Endothelial cell of umbilical vein (primary cell): ENCODE measurements at regions not wholly inside any gene's neighbourhood (a gene's known extent, or its start where the extent isn't known, plus 50 kb on each side); places are given as distances from the start of the nearest gene placed in this dataset.

Experiments used
- BruUV-seq: library from RNA; stranded (reverse); fragments of 400-500 nt; replicated peaks from 2 replicates; lab custom pipeline; 2021; lab: Mats Ljungman, UMichigan
- CTCF ChIA-PET: fragments of 300-600, 350-600 bp; sonication (Branson Sonifier 250); formaldehyde crosslinking; loops from one replicate; lab custom pipeline; 2021; ENCODE audit warnings: antibody characterized with exemption, inconsistent platforms; lab: Charles Lee
- POLR2A ChIA-PET: fragments of 300-600, 350-600 bp; sonication (Branson Sonifier 250); formaldehyde crosslinking; loops from one replicate; lab custom pipeline; 2021; ENCODE audit warnings: antibody characterized with exemption, inconsistent platforms; lab: Charles Lee
- DNase-seq: peaks from one replicate; pipeline ENCODE4 v3.0.0-alpha.2; 2011; ENCODE audit warnings: low read depth, low spot score
- FAIRE-seq: peaks from 2 replicates; lab custom pipeline; 2011; peaks lifted over from hg19 to GRCh38; lab: Jason Lieb, UNC
- H2AFZ ChIP-seq: 2 replicates; pipeline ENCODE4 v1.6.0; 2012; ENCODE audit warnings: low read depth, low read length, control low read depth, inconsistent platforms
- H3K27ac ChIP-seq: 2 replicates; pipeline ENCODE4 v1.5.1; 2011; ENCODE audit warnings: low read depth, mild to moderate bottlenecking, control low read depth, low read length, moderate library complexity; ENCODE audit not compliant: insufficient read depth
- H3K27me3 ChIP-seq, 2 experiments: 2 replicates each; pipeline versions ENCODE4 v1.6.0 to v1.6.1; 2011; ENCODE audit warnings: low read length in 2 of 2, mixed read lengths in 1 of 2; ENCODE audit not compliant: control insufficient read depth in 2 of 2, insufficient read depth in 2 of 2
- H3K36me3 ChIP-seq, 2 experiments: 2 replicates in 1 of 2; 3 replicates in 1 of 2; pipeline ENCODE4 v1.5.1; 2011; ENCODE audit warnings: low read length in 2 of 2, mild to moderate bottlenecking in 1 of 2, moderate library complexity in 1 of 2; ENCODE audit not compliant: control insufficient read depth in 2 of 2, insufficient read depth in 2 of 2; ENCODE audit errors: extremely low read depth in 1 of 2
- H3K4me1 ChIP-seq: 3 replicates; pipeline ENCODE4 v1.5.1; 2011; ENCODE audit warnings: mild to moderate bottlenecking, low read length; ENCODE audit not compliant: control insufficient read depth, insufficient read depth; ENCODE audit errors: extremely low read depth
- H3K4me2 ChIP-seq: 2 replicates; pipeline ENCODE4 v1.6.1; 2011; ENCODE audit warnings: low read length, control low read depth, mixed read lengths; ENCODE audit not compliant: insufficient read depth
- H3K4me3 ChIP-seq, 3 experiments: fragments of 200-600 bp in 1 of 3; sonication (generic), shearing (Covaris generic) in 1 of 3; replicated peaks in 1 of 3; 2 replicates each; pipeline ENCODE4 v1.5.1; 2011 to 2016; ENCODE audit warnings: control low read depth in 3 of 3, low read length in 3 of 3, mild to moderate bottlenecking in 2 of 3, inconsistent platforms in 1 of 3, low read depth in 1 of 3, moderate library complexity in 1 of 3; ENCODE audit not compliant: insufficient read depth in 1 of 3
- H3K79me2 ChIP-seq: 2 replicates; pipeline ENCODE4 v1.6.0; 2012; ENCODE audit warnings: low read length, inconsistent platforms; ENCODE audit not compliant: control insufficient read depth, insufficient read depth
- H3K9ac ChIP-seq: replicated peaks from 2 replicates; pipeline ENCODE3; 2011; ENCODE audit warnings: low read length, control low read depth; ENCODE audit not compliant: insufficient read depth; ENCODE audit errors: extremely low read depth
- H3K9me1 ChIP-seq: replicated peaks from 3 replicates; pipeline ENCODE4 v1.6.0; 2011; ENCODE audit warnings: mild to moderate bottlenecking, low read length; ENCODE audit not compliant: control insufficient read depth, insufficient read depth; ENCODE audit errors: extremely low read depth
- H3K9me3 ChIP-seq: replicated peaks from 2 replicates; pipeline ENCODE4 v1.5.1; 2012; ENCODE audit warnings: low read length, inconsistent platforms; ENCODE audit not compliant: control insufficient read depth, insufficient read depth
- H4K20me1 ChIP-seq: replicated peaks from 2 replicates; pipeline ENCODE3; 2011; ENCODE audit warnings: mild to moderate bottlenecking, low read length; ENCODE audit not compliant: control insufficient read depth, insufficient read depth; ENCODE audit errors: extremely low read depth
- CTCF ChIP-seq, 2 donors: IDR thresholded peaks; 1 replicate in 1 of 2; 2 replicates in 1 of 2; pipeline ENCODE4 v1.5.1; 2011; ENCODE audit warnings: low read length in 2 of 2, mild to moderate bottlenecking in 2 of 2, moderate library complexity in 2 of 2, control low read depth in 1 of 2, inconsistent platforms in 1 of 2, low read depth in 1 of 2; ENCODE audit not compliant: insufficient read depth in 1 of 2; ENCODE audit errors: extremely low read depth in 1 of 2
- EZH2 ChIP-seq: IDR thresholded peaks from 2 replicates; pipeline ENCODE4 v1.6.1; 2012; ENCODE audit warnings: borderline replicate concordance, low read depth, mild to moderate bottlenecking, moderate library complexity, low read length, inconsistent platforms; ENCODE audit not compliant: severe bottlenecking
- FOS ChIP-seq: IDR thresholded peaks from 2 replicates; pipeline ENCODE4 v1.6.1; 2011; ENCODE audit warnings: mild to moderate bottlenecking, low read length, moderate library complexity, borderline replicate concordance; ENCODE audit not compliant: insufficient read depth
- GATA2 ChIP-seq: IDR thresholded peaks from 2 replicates; pipeline ENCODE4 v1.7.0; 2011; ENCODE audit warnings: low read depth, mild to moderate bottlenecking, moderate library complexity, mixed read lengths, low read length; ENCODE audit not compliant: insufficient read length, insufficient read depth
- JUN ChIP-seq: IDR thresholded peaks from 2 replicates; pipeline ENCODE4 v1.6.1; 2011; ENCODE audit warnings: borderline replicate concordance, low read depth; ENCODE audit not compliant: insufficient read length, insufficient read depth
- MAX ChIP-seq: IDR thresholded peaks from 2 replicates; pipeline ENCODE4 v1.6.1; 2011; ENCODE audit not compliant: insufficient read depth, insufficient read length
- MYC ChIP-seq: IDR thresholded peaks from one replicate; pipeline ENCODE4 v1.6.1; 2011; ENCODE audit warnings: mild to moderate bottlenecking, low read depth, low read length
- POLR2A ChIP-seq: IDR thresholded peaks from 2 replicates; pipeline ENCODE4 v1.6.1; 2012; ENCODE audit warnings: low read depth, mild to moderate bottlenecking, control low read depth, low read length
- POLR2AphosphoS5 ChIP-seq: IDR thresholded peaks from 2 replicates; pipeline ENCODE4 v1.6.1; 2012; ENCODE audit warnings: low read depth, mild to moderate bottlenecking, control low read depth, low read length, moderate library complexity; ENCODE audit not compliant: insufficient read depth
- dilution Hi-C: fragments of 300-500 bp; cut with MboI; formaldehyde crosslinking; loops from one replicate; pipeline ENCODE4 v1.15.0; 2019; ENCODE audit warnings: low sequenced_read_pairs; ENCODE audit not compliant: extremely low pct_ligation_motif_present
- intact Hi-C: fragments of 100-400 bp; cut with micrococcal nuclease; formaldehyde crosslinking; loops from one replicate; pipeline ENCODE4 v1.10.0; 2022

GRCh38 chr15:70596354-70597055 lies 166.9 kb downstream of the UACA start:
- peak; percentile 8 for DNase-seq
- no TSS peak for BruUV-seq
- Histone ChIP-seq H3K79me2 (no peaks in the 10 kb centered on the region), H4K20me1 (no peaks in the 10 kb centered on the region), H3K9me1 (no peaks in the 10 kb centered on the region), H3K4me3 (no peak overlapping the region), H3K9ac (no peak overlapping the region), H3K27me3 (peaks cover 6 to 17% of the 10 kb centered on the region in 2 experiments), H3K27ac (no peak overlapping the region), H3K4me2 (no peak overlapping the region), H3K36me3 (no peaks in the 10 kb centered on the region), H3K9me3 (no peaks in the 10 kb centered on the region), H3K4me1 (no peaks in the 10 kb centered on the region), H2AFZ (no peak overlapping the region)
- FAIRE-seq = no peak
- CTCF ChIA-PET = interaction anchor here (1.1 to 1.7 kb wide), 3 partner anchors 10 to 126 kb away, joined by 3 to 7 read pairs (median 5); no protein-coding TSS in a partner anchor
- dilution Hi-C loops (no loop called here), intact Hi-C loops (no loop called here)
- TF ChIP-seq MAX (no peak), FOS (peak; percentile 51)
- POLR2A ChIA-PET = no interaction called here

GRCh38 chr15:70593795-70594194 lies 169.6 kb downstream of the UACA start:
- POLR2A ChIA-PET = no interaction called here
- TF ChIP-seq MAX = no peak
- TF ChIP-seq POLR2AphosphoS5 = no peak
- no peak for TF ChIP-seq EZH2
- no peak for TF ChIP-seq POLR2A
- no peak for TF ChIP-seq CTCF (IDR thresholded peaks at IDR 0.05; ENCODE audit: extremely low read depth in 1 of 2, insufficient read depth in 1 of 2, low read depth in 1 of 2, low read length in 2 of 2)
- no peak for TF ChIP-seq JUN
- no peak for TF ChIP-seq MYC
- TF ChIP-seq GATA2 = no peak
- no peak for TF ChIP-seq FOS
- no peak overlapping the region for H2AFZ ChIP-seq
- intact Hi-C loops = no loop called here
- H3K36me3 ChIP-seq = no peaks in the 10 kb centered on the region
- no peak overlapping the region for H3K27ac ChIP-seq
- no peaks in the 10 kb centered on the region for H3K79me2 ChIP-seq
- BruUV-seq = no TSS peak
- H3K9me1 ChIP-seq = no peaks in the 10 kb centered on the region
- no peaks in the 10 kb centered on the region for H3K9me3 ChIP-seq
- peaks cover 6 to 23% of the 10 kb centered on the region in 2 experiments for H3K27me3 ChIP-seq
- FAIRE-seq (no peak), DNase-seq (no peak)
- CTCF ChIA-PET = no interaction called here
- no peak overlapping the region for H3K4me2 ChIP-seq
- dilution Hi-C loops = no loop called here
- H3K4me3 ChIP-seq = no peak overlapping the region
- H3K4me1 ChIP-seq = no peaks in the 10 kb centered on the region
- no peaks in the 10 kb centered on the region for H4K20me1 ChIP-seq
- H3K9ac ChIP-seq = no peak overlapping the region
